HepG2 (cell line): ENCODE measurements at regions not wholly inside any gene's neighbourhood (a gene's known extent, or its start where the extent isn't known, plus 50 kb on each side); places are given as distances from the start of the nearest gene placed in this dataset.

Experiments used
- BCLAF1 ChIP-seq: fragments of 450-650 bp; IDR thresholded peaks from 2 replicates; pipeline ENCODE4 v1.6.1; 2017; ENCODE audit warnings: mild to moderate bottlenecking
- BRCA1 ChIP-seq: sonication (generic); formaldehyde crosslinking; IDR thresholded peaks from 2 replicates; pipeline ENCODE4 v1.4.0; 2020; ENCODE audit warnings: missing genetic modification reagents
- DDIT3 ChIP-seq: sonication (generic); formaldehyde crosslinking; IDR thresholded peaks from 2 replicates; pipeline ENCODE4 v1.4.0; 2020; ENCODE audit warnings: mild to moderate bottlenecking, missing genetic modification reagents
- HOXD1 ChIP-seq: sonication (generic); formaldehyde crosslinking; IDR thresholded peaks from 2 replicates; pipeline ENCODE4 v1.5.0; 2020; ENCODE audit warnings: missing genetic modification reagents
- IKZF1 ChIP-seq: fragments of 450-650 bp; IDR thresholded peaks from 2 replicates; pipeline ENCODE4 v1.7.1; 2016
- NR2F1 ChIP-seq, 2 experiments: fragments of 450-650 bp in 1 of 2; formaldehyde crosslinking in 1 of 2; IDR thresholded peaks; 2 replicates each; pipeline versions ENCODE4 v1.5.0 to v1.6.1; 2016 to 2020; ENCODE audit warnings: mild to moderate bottlenecking in 1 of 2, missing compliant biosample characterization in 1 of 2, missing genetic modification reagents in 1 of 2, moderate library complexity in 1 of 2
- PBX2 ChIP-seq: IDR thresholded peaks from 2 replicates; pipeline ENCODE4 v1.6.1; 2016; ENCODE audit warnings: control low read depth
- POGK ChIP-seq: sonication (generic); formaldehyde crosslinking; conservative IDR thresholded peaks from 2 replicates; pipeline ENCODE4 v1.8.0; 2022; ENCODE audit warnings: mild to moderate bottlenecking, moderate library complexity, missing genetic modification reagents
- RARG ChIP-seq: sonication (generic); formaldehyde crosslinking; IDR thresholded peaks from 2 replicates; pipeline ENCODE4 v1.4.0; 2020; ENCODE audit warnings: low read depth, mild to moderate bottlenecking, missing genetic modification reagents
- RXRB ChIP-seq: IDR thresholded peaks from 2 replicates; pipeline ENCODE4 v1.6.1; 2016; ENCODE audit warnings: borderline replicate concordance, missing genetic modification reagents, missing compliant biosample characterization
- TEAD3 ChIP-seq: optimal IDR thresholded peaks from 2 replicates; pipeline ENCODE3; 2016; ENCODE audit warnings: borderline replicate concordance
- TOPORS ChIP-seq: sonication (generic); formaldehyde crosslinking; IDR thresholded peaks from 2 replicates; pipeline ENCODE4 v1.8.0; 2023; ENCODE audit warnings: mild to moderate bottlenecking, missing genetic modification reagents
- ZBTB25 ChIP-seq: IDR thresholded peaks from 2 replicates; pipeline ENCODE4 v1.6.1; 2018; ENCODE audit warnings: missing genetic modification reagents
- ZMYM4 ChIP-seq: sonication (generic); formaldehyde crosslinking; IDR thresholded peaks from 2 replicates; pipeline ENCODE4 v1.8.1; 2023; ENCODE audit warnings: mild to moderate bottlenecking, missing genetic modification reagents
- ZNF274 ChIP-seq: sonication (generic); formaldehyde crosslinking; IDR thresholded peaks from 2 replicates; pipeline ENCODE4 v1.5.1; 2020; ENCODE audit warnings: mild to moderate bottlenecking, missing genetic modification reagents
- ZNF292 ChIP-seq: sonication (generic); formaldehyde crosslinking; IDR thresholded peaks from 2 replicates; pipeline ENCODE4 v1.8.1; 2022; ENCODE audit warnings: mild to moderate bottlenecking, low read depth, missing genetic modification reagents, borderline replicate concordance
- ZNF460 ChIP-seq: sonication (generic); formaldehyde crosslinking; IDR thresholded peaks from 2 replicates; pipeline ENCODE4 v1.5.1; 2020; ENCODE audit warnings: missing genetic modification reagents, mild to moderate bottlenecking, borderline replicate concordance
- ZNF558 ChIP-seq: sonication (generic); formaldehyde crosslinking; IDR thresholded peaks from 2 replicates; pipeline ENCODE4 v1.9.0; 2022; ENCODE audit warnings: mild to moderate bottlenecking, missing genetic modification reagents, borderline replicate concordance
- ZNF639 ChIP-seq: conservative IDR thresholded peaks from 2 replicates; pipeline ENCODE4 v1.6.1; 2018; ENCODE audit warnings: missing genetic modification reagents
- ZNF644 ChIP-seq: IDR thresholded peaks from 2 replicates; pipeline ENCODE4 v1.6.1; 2016; ENCODE audit warnings: low read depth
- ZNF7 ChIP-seq: IDR thresholded peaks from 2 replicates; pipeline ENCODE4 v1.6.1; 2016; ENCODE audit warnings: missing biosample characterization, missing genetic modification reagents
- ZNF703 ChIP-seq: sonication (generic); formaldehyde crosslinking; IDR thresholded peaks from 2 replicates; pipeline ENCODE4 v1.5.1; 2020; ENCODE audit warnings: missing genetic modification reagents, mild to moderate bottlenecking, moderate library complexity, borderline replicate concordance
- ZNF792 ChIP-seq: IDR thresholded peaks from 2 replicates; pipeline ENCODE4 v1.6.1; 2016

GRCh38 chr1:54488779-54489626, 59.0 kb upstream of the ACOT11 start (continued):
- TF ChIP-seq BRCA1 (CRISPR knock-in tag) (no peak), HOXD1 (CRISPR knock-in tag) (no peak), DDIT3 (CRISPR knock-in tag) (no peak), ZMYM4 (CRISPR knock-in tag) (no peak), TEAD3 (CRISPR knock-in tag) (peak; percentile 61), ZNF639 (CRISPR knock-in tag) (no peak), RARG (no peak), NR2F1 (CRISPR knock-in tag; IDR thresholded peaks at IDR 0.05) (no peak), ZNF792 (no peak), ZNF644 (CRISPR knock-in tag) (no peak), TOPORS (CRISPR knock-in tag) (no peak), PBX2 (CRISPR knock-in tag) (no peak), IKZF1 (no peak), POGK (no peak), ZBTB25 (no peak), ZNF274 (CRISPR knock-in tag) (no peak), BCLAF1 (no peak), RXRB (0 out of 2 replicates have a peak, but pooled peaks have one; percentile 42), ZNF292 (CRISPR knock-in tag) (no peak), ZNF7 (CRISPR knock-in tag) (no peak), ZNF558 (no peak), ZNF460 (no peak), ZNF703 (no peak)
